ENCODE measurements at regions not wholly inside any gene's neighbourhood (a gene's known extent, or its start where the extent isn't known, plus 50 kb on each side); places are given as distances from the start of the nearest gene placed in this dataset.
"Not testable (repeated sequence)": the region's sequence is repeated elsewhere in the genome, so short reads cannot be mapped to it uniquely, and the experiment has no call there.

GRCh38 chr7:104956753-104957450 is 57.1 kb upstream of the KMT2E start:
- DNase-seq = peak; percentile 90

- no peak for DNase-seq
Measured at GRCh38 chr7:104958371-104958865, 55.6 kb upstream of the KMT2E start.

- not testable (repeated sequence) for DNase-seq
Measured at GRCh38 chr7:104959483-104959882, 54.5 kb upstream of the KMT2E start.

GRCh38 chr7:104960741-104961448 is 53.1 kb upstream of the KMT2E start:
- no peak for DNase-seq

GRCh38 chr7:104961821-104962220 is 52.2 kb upstream of the KMT2E start:
- no peak for DNase-seq

- no peak for DNase-seq
Measured at GRCh38 chr7:104962781-104963180, 51.2 kb upstream of the KMT2E start.

GRCh38 chr7:104963378-104963990 is 50.5 kb upstream of the KMT2E start:
- no peak for DNase-seq

- DNase-seq = no peak
Measured at GRCh38 chr7:104963991-104964385, 50.0 kb upstream of the KMT2E start.
